EH (cell line): ENCODE measurements at regions not wholly inside any gene's neighbourhood (a gene's known extent, or its start where the extent isn't known, plus 50 kb on each side); places are given as distances from the start of the nearest gene placed in this dataset.
"Not testable (repeated sequence)": the region's sequence is repeated elsewhere in the genome, so short reads cannot be mapped to it uniquely, and the experiment has no call there.

ENCODE experiments used
- DNase-seq: peaks from one replicate; pipeline ENCODE4 v3.0.0-alpha.2; 2015; ENCODE audit warnings: low read depth

- no peak for DNase-seq
Observed at GRCh38 chr10:27344568-27345454, 104.2 kb upstream of the ACBD5 start.

GRCh38 chr10:27341001-27341400 is 100.4 kb upstream of the ACBD5 start:
- no peak for DNase-seq

DNA sequence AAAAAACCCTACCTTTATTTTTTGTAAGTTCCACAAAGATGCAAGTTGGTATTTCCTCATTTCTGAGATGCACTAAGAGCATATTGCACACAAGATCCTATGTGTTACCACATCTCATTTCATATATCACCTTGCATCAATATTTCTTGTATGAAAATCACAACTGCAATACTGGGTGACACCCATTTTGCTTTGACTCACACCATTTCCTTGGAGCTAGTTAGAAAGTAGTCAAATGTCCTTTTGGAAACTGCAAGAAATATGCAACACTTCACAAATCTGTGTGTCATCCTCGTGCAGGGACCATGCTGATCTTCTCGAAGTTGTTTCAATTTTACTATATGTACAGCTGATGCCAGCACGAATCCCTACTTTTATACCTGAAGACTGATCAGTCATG is 94.6 kb upstream of the ACBD5 start:
- DNase-seq: not testable (repeated sequence)

DNA sequence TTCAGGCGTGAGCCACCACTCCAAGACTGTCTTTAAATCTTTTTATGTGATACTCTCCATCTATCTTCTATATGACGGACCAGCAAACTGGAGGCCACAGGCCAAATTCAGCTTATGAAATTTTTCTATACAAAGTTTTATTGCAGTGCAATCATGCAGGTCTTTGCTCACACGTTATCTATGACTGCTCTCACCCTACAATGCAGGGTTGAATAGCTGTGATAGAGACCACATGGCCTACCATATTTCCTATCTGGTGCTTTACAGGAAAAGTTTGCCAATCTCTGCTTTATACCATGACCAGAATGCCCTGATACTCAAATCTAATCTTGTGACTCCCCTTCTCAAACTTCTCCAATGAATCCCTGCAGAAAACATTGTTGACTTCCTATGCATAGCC is 89.5 kb upstream of the ACBD5 start:
- DNase-seq: no peak

DNA sequence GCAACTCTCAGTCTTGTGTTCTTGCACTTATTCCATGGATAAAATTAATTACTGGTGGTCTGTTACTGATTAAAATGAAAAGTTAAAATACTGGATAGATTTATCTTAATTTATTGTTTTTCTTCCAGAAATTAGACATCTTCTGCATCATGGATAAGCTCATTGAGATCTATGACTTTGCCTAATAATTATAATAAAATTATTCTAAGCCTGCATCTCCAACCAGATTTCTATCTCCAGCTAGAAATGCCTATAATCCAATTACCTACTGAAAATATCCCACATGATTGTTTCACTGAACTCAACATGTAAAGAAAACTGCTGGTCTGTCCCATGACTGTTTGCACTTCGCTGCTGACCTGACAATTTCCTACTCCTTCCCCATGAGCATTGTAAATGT is 88.3 kb upstream of the ACBD5 start:
- no peak for DNase-seq

- DNase-seq: not testable (repeated sequence)
Observed at GRCh38 chr10:27326748-27327147, 86.2 kb upstream of the ACBD5 start.

GRCh38 chr10:27319752-27320431 is 79.3 kb upstream of the ACBD5 start:
- peak; percentile 40 for DNase-seq

DNA sequence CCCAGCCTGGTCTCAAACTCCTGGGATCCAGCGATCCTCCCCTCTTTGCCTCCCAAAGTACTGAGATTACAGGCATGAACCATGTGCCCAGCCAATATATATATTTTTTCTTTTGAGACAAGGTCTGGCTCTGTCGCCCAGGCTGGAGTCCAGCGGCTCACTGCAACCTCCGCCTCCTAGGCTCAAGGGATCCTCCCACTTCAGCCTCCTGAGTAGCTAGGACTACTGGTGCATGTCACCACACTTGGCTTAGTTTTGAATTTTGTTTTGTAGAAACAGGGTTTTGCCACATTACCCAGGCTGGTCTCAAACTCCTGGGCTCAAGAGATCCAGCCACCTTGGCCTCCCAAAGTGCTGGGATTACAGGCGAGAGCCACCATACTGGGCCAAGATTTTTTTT is 78.5 kb upstream of the ACBD5 start:
- DNase-seq: not testable (repeated sequence)

DNA sequence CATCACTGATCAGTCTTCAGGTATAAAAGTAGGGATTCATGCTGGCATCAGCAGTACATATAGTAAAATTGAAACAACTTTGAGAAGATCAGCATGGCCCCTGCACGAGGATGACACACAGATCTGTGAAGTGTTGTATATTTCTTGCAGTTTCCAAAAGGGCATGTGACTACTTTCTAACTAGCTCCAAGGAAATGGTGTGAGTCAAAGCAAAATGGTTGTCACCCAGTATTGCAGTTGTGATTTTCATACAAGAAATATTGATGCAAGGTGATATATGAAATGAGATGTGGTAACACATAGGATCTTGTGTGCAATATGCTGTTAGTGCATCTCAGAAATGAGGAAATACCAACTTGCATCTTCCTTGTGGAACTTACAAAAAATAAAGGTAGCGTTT is 74.5 kb upstream of the ACBD5 start:
- DNase-seq: not testable (repeated sequence)

DNA sequence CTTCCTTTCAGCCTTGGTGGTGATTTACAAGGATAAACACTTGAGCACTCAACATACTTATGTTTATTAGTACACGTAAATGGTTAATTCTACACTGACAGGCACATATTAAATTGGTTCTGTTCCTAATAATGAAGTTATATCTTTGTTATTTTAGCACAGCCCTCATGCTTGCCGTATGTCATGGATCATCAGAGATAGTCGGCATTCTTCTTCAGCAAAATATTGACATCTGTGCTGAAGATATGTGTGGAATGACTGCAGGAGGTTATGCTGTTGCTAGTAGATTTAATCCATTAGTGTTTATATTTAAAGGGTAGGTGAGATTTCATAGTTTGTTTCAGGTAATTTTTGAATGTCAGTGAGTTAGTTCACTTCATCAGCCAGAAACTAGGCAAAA is 73.0 kb upstream of the ACBD5 start:
- DNase-seq: not testable (repeated sequence)

DNA sequence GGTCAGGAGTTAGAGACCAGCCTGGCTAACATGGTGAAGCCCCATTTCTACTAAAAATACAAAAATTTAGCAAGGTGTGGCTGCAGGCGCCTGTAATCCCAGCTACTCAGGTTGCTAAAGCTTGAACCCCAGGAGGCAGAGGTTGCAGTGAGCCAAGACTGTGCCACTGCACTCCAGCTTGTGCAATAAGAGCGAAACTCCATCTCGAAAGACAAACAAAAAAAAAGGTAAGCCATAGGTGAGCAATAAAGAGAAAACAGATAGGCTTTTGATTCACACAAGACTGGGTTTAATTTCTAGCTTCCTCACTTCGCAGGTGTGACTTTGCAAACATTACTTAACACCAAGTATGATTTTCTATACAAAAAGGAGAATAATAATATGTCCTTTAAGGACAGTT is 72.3 kb upstream of the ACBD5 start:
- DNase-seq: no peak

GRCh38 chr10:27311809-27312208 is 71.2 kb upstream of the ACBD5 start:
- not testable (repeated sequence) for DNase-seq

DNA sequence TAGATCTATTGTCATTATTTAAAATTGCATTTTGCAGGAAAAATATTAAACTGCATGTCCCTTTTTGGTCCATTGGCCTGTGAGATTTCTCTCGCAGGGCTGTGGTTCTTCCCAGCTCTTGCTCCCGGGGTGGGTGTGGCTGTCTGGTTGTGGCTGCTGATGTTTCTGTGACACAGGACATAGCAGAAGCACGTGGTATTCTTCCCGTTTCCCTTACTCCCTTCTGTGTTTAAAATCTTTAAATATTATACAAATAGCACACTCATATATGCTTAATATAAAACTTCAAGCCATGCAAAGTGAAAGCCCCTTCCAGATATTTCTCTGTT is 57.9 kb upstream of the ACBD5 start:
- not testable (repeated sequence) for DNase-seq

- DNase-seq: peak; percentile 18
Observed at GRCh38 chr10:27297844-27298521, 57.4 kb upstream of the ACBD5 start.

GRCh38 chr10:27296285-27296684 is 55.7 kb upstream of the ACBD5 start:
- not testable (repeated sequence) for DNase-seq

DNA sequence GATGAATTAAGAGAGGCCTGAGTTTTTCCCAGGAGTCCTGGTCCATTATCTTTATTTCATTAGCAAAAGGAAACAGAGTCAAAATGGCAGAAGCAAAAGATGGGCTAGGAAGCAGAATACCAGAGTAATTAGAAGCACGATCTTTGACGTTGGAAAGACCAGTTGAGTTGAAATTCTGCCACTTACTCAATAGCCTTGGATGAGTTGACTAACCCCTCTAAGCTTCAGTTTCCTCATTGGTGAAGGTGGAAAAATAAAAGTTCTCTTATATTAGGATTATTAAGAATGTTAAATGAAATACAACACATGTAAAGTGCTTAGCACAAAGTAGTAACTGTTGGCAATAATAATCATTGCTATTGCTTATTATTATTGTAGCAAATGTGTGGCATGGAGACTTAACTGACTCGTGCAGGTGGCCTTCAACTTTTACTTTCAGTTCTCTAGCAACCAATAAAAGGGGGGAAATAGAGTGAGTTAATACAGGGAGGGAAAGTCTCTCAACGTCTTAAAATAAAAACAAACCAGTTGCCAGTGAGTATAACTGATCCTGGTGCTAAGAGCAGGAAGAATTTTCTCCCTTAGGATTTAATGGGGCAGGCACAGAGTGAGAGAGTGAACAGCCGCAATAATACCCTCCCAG is 50.8 kb upstream of the ACBD5 start:
- DNase-seq: not testable (repeated sequence)
